ENCODE measurements at regions not wholly inside any gene's neighbourhood (a gene's known extent, or its start where the extent isn't known, plus 50 kb on each side); places are given as distances from the start of the nearest gene placed in this dataset.
"Not testable (repeated sequence)": the region's sequence is repeated elsewhere in the genome, so short reads cannot be mapped to it uniquely, and the experiment has no call there.

- no peak for DNase-seq (ENCODE audit: low spot score)
- intact Hi-C loops (cut with DNase I), result no loop called here
These were observed 362.4 kb upstream of the MEX3C start for GRCh38 chr18:51559902-51560287.

- DNase-seq (ENCODE audit: low spot score), result no peak
- intact Hi-C loops (cut with DNase I), result no loop called here
These were observed 364.3 kb upstream of the MEX3C start for GRCh38 chr18:51561821-51562220.

DNA sequence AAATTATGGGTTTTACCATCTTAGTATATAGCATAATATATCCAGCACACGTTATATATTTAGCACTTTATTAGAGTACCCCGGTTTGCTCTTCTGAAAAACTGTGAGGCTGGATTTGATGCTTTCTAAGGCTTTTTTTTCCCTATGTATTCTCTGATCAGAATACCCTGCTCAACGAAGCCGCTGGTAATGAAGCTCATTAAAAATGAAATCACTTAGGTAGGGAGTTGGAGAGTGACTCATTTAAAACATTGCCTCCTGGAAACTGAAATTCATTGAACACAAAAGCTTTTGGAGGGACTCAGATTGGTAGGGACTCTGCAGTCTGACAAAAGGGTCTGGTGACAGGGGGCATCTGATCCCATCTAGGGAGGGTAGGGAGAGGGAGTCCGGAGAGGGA is 365.4 kb upstream of the MEX3C start:
- intact Hi-C loops (cut with DNase I), result no loop called here

DNA sequence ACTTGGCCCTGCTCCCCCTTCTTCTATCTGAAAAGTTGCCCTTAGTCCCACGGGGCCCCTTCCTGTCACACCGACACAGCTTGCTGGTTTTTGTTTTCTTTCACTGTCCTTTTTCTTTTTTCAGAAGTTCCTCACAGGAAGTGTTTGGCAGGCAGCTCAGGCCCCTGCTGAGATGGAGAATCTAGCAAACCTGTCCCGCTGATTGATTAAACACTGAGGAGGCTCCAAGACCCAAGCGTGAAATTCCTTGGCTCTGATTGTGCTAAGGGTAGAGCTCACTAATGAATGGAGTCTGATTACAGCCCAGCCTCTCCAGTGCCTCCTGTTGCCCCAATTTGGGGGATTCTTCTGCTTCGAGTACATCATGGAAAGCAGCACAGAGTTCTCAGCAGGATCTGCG is 365.9 kb upstream of the MEX3C start:
- no peak for DNase-seq (ENCODE audit: low spot score)
- intact Hi-C loops (cut with DNase I), result no loop called here

More for the DNA sequence above, 365.4 kb upstream of the MEX3C start:
- DNase-seq (ENCODE audit: low spot score), result no peak

DNA sequence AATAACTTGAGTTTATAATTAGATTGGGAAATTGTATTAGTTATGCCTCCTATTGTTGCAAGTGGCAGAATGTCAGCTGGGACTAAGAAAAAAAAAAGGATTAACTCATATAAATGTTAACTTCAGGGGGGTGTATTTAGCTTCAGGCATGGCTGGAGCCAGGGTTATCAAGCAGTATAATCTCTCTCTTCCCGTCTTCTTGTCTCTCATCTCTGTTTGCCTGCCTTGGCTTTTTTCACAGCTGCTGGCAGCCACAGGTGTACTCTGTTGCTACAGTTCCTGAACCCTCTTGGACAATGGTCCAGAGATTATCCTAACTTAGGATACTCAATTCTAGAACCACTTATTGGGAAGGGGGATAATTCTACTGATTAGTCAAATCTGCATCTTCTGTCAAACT is 370.7 kb upstream of the MEX3C start:
- DNase-seq (ENCODE audit: low spot score), result no peak
- intact Hi-C loops (cut with DNase I), result no loop called here

DNA sequence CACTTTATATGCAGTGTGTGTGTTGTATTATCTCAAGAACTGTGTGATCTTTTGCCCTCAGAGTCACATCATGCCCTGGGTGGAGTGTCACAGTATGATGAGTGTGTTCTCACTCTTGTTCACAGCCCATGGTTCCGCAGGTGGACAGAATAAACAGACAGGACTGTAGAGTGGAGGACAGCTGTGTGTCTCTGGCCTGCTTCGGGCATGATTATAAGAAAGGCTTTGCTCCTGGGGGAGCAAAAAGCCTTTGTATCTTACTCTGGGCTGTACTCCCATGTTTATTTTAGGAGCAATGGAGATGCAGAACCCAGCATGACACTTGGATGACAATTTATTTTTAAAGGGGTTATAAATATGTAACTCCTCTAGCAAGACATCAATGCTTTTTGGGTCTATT is 371.7 kb upstream of the MEX3C start:
- DNase-seq (ENCODE audit: low spot score), result no peak
- intact Hi-C loops (cut with DNase I), result no loop called here

DNA sequence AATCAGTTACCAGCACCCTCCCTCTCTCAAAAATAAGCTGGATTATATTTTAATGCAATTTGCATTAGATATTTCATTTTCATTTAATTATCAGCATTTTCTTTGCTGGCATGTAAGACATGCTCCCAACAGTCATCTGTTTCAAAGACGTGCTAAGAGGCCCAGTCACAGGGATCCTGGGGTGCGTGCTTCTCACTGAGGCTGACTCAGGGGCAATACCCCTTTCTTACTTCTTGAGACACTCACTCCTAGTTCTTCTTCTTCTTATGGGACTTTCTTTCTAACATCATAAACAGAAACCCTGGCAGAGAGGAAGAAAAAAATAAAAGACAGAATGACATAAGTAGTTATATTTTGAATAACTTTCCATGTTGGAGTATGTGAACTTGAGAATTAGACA is 372.1 kb upstream of the MEX3C start:
- no peak for DNase-seq (ENCODE audit: low spot score)
- intact Hi-C loops (cut with DNase I), result no loop called here

DNA sequence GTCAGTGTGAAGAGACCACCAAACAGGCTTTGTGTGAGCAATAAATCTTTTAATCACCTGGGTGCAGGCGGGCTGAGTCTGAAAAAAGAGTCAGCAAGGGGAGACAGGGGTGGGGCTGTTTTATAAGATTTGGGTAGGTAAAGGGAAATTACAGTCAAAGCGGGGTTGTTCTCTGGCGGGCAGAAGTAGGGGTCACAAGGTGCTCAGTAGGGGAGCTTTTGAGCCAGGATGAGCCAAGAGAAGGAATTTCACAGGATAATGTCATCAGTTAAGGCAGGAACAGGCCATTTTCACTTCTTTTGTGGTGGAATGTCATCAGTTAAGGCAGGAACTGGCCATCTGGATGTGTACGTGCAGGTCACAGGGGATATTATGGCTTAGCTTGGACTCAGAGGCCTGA is 372.6 kb upstream of the MEX3C start:
- intact Hi-C loops (cut with DNase I), result not testable (repeated sequence)

GRCh38 chr18:51573886-51574285 is 376.4 kb upstream of the MEX3C start:
- DNase-seq (ENCODE audit: low spot score); intact Hi-C loops (cut with DNase I): not testable (repeated sequence)

More for the DNA sequence above, 372.6 kb upstream of the MEX3C start:
- not testable (repeated sequence) for DNase-seq (ENCODE audit: low spot score)

DNA sequence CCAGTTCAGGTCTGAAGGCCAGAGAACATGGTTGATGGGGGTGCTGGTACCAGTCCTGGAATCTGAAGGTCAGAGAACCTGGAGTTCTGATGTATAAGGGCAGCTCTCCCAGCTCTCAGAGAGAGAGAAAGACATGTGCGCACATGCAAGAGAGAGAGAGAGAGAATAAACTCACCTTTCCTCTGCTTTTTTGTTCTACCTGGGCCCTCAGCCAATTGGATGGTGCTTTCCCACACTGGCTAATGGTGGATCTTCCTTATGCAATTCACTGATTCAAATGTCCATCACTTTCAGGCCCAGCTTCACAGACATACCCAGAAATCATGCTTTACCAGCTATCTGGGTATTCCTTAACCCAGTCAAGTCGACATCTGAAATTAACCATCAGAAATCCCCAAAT is 377.7 kb upstream of the MEX3C start:
- intact Hi-C loops (cut with DNase I), result no loop called here
- no peak for DNase-seq (ENCODE audit: low spot score)

GRCh38 chr18:51578406-51578980 is 381.0 kb upstream of the MEX3C start:
- DNase-seq (ENCODE audit: low spot score), result no peak
- intact Hi-C loops (cut with DNase I), result no loop called here

- no peak for DNase-seq (ENCODE audit: low spot score)
- intact Hi-C loops (cut with DNase I), result no loop called here
These were observed 383.1 kb upstream of the MEX3C start for GRCh38 chr18:51580580-51580979.

GRCh38 chr18:51582551-51582950 is 385.1 kb upstream of the MEX3C start:
- intact Hi-C loops (cut with DNase I), result no loop called here
- DNase-seq (ENCODE audit: low spot score), result no peak

DNA sequence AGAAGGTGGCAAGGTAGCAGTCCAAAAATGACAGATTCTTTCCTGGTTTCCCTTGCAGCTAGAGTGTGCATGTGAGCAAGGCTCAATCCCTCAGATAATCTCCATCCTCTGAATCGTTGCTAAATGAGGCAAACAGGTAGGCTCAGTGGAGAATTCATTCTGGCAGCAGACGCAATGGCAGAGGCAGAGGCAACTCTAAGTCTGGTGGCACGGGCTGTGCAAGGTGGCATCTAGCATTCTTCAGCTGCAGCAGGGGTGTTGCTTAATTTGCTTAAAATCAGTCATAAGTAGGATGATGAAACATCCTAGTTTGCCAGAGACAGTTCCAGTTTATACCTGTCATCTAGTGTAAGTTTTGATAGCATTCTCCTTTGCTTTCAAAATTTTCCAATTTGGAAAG is 391.1 kb upstream of the MEX3C start:
- intact Hi-C loops (cut with DNase I), result no loop called here
- no peak for DNase-seq (ENCODE audit: low spot score)

DNA sequence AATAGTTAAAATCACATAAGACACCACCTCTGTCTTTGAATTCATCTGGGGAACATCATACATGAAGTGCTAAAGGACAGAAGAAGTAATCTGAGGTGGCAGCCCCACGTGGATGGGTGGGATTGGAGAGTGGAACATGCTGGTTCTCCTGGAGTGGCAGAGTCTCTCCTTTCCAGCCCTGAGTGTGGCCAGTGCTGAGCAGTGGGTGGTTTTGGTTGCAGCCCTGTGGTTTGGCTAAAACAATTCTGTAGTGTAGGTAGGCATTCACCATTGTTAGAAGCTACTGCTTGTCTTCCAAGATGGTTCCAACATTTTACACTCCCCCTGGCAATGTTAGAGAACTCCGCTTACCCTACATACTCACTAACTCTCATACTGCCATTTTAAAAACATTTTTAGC is 396.4 kb upstream of the MEX3C start:
- intact Hi-C loops (cut with DNase I), result no loop called here
- no peak for DNase-seq (ENCODE audit: low spot score)

DNA sequence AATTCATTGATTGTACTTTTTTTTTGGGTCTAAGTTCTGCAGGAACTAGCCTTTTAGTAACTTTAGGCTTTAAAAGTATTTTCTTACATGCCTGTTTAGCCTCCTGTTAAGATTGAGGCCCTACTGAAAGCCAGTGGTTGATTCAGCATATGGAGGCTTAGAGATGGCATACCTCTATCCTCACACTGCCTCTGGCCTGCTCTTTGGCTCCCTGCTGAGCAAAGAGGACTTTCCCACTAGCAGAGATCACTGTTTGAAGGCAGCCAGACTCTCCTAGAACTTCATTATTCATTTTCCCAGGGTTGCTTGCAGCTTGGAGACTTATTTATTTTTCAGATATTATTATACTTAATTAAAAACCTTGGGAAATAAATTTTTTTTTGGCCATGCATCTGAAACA is 405.6 kb upstream of the MEX3C start:
- intact Hi-C loops (cut with DNase I), result no loop called here

GRCh38 chr18:51603551-51603950 is 406.1 kb upstream of the MEX3C start:
- intact Hi-C loops (cut with DNase I), result no loop called here
- no peak for DNase-seq (ENCODE audit: low spot score)

More for the DNA sequence above, 405.6 kb upstream of the MEX3C start:
- no peak for DNase-seq (ENCODE audit: low spot score)

DNA sequence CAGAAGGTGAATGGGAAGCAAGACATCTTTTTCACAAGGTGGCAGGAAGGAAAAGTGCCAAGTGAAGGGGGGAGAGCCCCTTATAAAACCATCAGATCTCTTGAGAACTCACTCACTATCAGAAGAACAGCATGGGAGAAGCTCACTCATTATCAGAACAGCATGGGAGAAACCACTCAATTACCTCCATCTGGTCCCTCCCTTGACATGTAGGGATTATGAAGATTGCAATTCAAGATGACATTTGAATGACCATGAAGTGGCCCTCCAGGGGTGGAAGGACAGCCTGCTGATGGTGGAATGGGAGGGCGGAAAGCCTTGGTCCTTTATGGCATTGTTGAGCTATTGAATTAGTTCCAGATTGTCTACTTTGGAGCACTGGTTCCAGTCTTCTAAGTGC is 413.0 kb upstream of the MEX3C start:
- intact Hi-C loops (cut with DNase I), result no loop called here
- DNase-seq (ENCODE audit: low spot score), result no peak

GRCh38 chr18:51611326-51611725 is 413.8 kb upstream of the MEX3C start:
- intact Hi-C loops (cut with DNase I), result no loop called here
- no peak for DNase-seq (ENCODE audit: low spot score)

DNA sequence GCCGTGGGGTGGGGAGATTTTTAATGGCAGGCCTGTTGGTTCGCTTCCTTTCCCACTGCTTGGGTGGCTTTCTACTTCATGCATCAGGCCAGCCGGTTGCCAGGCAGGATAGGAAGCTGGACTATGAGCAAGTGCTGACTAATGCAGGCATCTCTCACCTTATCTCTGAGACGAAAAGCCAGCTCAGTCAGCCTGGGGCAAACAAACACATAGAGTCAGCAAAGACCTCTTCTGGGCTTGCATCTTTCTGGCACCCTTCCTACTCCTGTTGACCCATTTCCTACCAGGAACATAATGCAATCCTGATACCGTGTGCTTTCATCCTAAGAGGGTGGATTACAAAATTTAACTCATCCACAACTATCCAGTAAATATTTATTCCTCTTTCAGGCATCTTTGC is 416.6 kb upstream of the MEX3C start:
- intact Hi-C loops (cut with DNase I), result no loop called here
- DNase-seq (ENCODE audit: low spot score), result no peak

GRCh38 chr18:51614967-51615571 is 417.6 kb upstream of the MEX3C start:
- DNase-seq (ENCODE audit: low spot score), result no peak
- intact Hi-C loops (cut with DNase I), result no loop called here

GRCh38 chr18:51617167-51617566 is 419.7 kb upstream of the MEX3C start:
- intact Hi-C loops (cut with DNase I), result no loop called here
- no peak for DNase-seq (ENCODE audit: low spot score)
